ENCODE measurements at regions not wholly inside any gene's neighbourhood (a gene's known extent, or its start where the extent isn't known, plus 50 kb on each side); places are given as distances from the start of the nearest gene placed in this dataset.

- no peak for DNase-seq (ENCODE audit: low read depth)
Observed at GRCh38 chr4:81881855-81882621, 410.3 kb upstream of the RASGEF1B start.

- no peak for DNase-seq (ENCODE audit: low read depth)
Observed at GRCh38 chr4:81876106-81876505, 404.4 kb upstream of the RASGEF1B start.

DNA sequence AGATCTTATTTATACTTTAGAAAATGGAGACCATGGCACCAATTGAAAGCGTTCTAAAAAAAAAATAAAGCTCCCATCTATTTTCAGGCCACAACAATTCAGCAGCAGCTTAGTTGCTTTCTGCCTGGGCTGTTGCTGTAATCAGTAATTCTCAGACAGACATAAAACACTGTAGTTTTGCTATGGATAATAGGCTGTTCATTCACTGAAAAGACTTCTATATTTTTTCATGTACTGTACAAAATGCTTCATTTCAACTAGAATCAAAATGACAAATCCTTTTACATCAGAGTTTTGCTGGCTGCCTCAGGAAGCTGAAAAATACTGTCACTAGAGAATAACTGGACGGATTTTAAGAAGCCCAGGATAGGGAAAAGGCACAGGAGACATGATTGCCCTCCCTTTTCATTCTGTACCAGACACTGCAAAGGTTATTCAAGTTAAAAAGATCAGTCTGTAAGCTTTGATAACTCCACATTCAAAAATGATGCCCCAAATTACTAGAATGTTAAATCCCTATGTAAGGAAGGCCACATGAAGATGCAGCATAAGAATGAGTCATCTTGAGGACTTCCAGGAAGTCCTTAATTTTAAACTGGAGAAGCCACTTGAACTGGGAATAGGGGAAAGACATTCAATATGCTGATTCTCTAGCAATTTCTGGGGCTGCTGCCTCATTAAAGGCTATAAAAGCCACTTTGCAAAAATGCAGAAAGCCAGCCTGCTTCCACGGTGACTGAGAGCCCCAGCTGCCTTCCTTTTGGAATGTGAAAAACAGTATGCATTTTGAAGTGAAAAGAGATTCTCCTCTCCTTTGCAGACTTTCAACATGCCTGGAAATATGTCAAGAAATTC lies 403.2 kb upstream of the RASGEF1B start:
- no peak for DNase-seq (ENCODE audit: low read depth)

- DNase-seq (ENCODE audit: low read depth), result no peak
Observed at GRCh38 chr4:81870275-81870674, 398.6 kb upstream of the RASGEF1B start.

DNA sequence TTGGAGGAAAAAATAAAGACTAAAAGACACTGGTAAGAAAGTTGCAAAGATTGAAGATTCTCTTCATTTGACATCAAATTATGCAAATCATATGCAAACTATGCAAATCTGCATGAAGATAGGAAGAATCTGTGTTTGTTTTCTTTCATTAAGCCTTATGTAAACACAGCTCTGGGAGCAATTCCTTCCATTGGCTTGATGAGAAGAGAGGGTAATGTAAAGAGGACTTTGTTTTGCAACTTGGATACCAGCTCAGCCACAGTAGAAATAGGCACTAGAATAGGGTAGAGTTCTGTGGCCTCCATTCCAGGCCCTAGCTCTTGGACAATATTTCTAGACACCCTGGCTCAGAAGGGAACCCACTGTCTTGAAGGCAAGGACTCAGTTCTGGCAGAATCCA lies 388.4 kb upstream of the RASGEF1B start:
- DNase-seq (ENCODE audit: low read depth), result no peak

DNA sequence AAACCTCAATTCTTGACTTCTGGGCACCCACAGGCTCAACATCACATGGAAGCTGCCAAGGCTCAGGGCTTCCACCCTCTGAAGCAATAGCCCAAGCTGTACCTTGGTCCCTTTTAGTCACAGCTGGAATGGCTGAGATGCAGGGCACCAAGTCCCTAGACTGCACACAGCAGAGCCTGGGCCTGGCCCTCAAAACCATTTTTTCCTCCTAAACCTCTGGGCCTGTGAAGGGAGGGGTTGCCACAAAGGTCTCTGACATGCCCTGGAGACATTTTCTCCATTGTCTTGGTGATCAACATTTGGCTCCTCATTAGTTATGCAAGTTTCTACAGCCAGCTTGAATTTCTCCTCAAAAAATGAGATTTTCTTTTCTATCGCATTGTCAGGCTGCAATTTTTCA lies 382.7 kb upstream of the RASGEF1B start:
- no peak for DNase-seq (ENCODE audit: low read depth)

DNA sequence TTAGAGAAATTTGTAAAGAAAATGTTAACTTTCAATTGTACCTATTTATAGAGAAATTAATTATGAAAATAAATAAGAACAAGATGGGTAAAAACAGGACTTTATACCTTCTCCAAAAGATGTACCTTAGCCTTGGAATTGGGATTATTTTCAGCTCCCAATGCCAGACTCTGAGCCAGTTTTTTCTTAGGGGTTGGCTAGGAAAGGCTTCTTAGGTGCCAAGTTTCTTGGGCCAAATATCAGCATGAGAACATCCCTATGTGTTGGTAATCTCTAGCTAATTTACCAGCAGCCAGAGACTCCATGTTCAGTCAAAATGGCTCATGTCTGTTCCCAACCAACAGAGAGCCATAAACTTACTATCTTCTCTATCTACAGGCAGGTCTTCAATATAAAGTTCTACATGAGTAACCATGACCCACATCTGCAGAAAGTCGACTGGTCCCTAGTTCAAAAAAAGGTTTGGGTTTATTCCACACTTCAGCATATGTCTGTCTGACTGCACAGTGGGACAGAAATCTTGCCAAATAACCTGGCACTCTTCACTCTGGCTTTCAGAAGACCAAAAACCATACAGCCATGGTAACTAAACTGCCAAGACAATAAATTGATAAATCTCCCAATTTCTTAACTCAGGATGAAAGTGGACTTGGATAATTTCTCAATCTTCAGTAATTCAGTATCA lies 380.5 kb upstream of the RASGEF1B start:
- no peak for DNase-seq (ENCODE audit: low read depth)

GRCh38 chr4:81850701-81851100 lies 379.0 kb upstream of the RASGEF1B start:
- DNase-seq (ENCODE audit: low read depth), result no peak

- no peak for DNase-seq (ENCODE audit: low read depth)
Observed at GRCh38 chr4:81845761-81846160, 374.1 kb upstream of the RASGEF1B start.

GRCh38 chr4:81845273-81845672 lies 373.6 kb upstream of the RASGEF1B start:
- DNase-seq (ENCODE audit: low read depth), result no peak

DNA sequence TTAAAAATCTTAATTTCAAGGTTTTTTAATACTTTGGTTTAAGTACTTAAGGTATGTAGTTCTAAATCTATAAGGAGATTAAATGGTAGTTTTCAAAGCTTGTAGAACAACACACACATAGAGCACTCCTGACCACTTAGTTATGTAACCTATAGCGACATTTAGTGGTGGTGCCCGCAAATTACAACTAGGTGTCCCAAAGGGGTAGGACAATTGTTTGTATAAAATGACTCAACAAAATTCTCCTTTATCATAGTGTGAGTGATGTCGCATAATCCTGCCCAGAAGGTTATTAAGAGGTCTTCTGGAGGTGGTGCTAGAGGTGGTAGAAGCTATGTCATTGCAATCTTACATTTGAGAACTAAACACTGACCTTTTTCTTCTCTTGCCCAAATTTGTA lies 373.0 kb upstream of the RASGEF1B start:
- DNase-seq (ENCODE audit: low read depth), result peak; percentile 70

DNA sequence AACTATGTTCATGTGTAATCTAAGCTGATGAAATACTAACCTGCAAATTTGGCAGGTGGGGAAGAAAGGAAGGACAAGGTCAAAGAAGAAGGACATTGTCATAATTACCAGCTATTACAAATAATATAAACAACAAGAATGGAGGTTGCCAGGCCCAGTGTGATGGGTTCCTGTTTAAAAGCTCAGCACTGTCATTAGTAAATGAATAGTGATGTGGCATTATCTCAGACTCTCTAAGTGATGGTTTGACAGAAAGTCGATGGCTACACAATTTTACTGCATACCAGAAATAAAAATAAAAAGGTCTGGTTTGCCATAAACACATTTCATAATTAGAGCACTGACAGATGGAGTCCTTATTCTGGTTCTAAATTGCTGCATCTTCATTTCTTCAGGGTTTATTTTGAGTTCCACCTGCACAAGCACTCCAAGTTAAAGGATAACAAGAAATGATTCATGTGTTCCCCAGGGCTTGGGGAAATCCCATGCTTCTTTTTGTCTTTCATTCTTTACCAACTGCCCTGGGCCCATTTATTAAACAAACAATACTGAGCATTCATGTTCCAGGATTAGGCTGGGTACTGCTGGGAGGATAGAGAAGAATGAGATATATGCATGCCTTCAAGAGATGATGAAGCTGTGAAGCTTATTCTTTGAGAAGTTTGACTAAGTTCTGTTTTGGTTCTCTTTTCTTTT lies 367.8 kb upstream of the RASGEF1B start:
- DNase-seq (ENCODE audit: low read depth), result no peak

DNA sequence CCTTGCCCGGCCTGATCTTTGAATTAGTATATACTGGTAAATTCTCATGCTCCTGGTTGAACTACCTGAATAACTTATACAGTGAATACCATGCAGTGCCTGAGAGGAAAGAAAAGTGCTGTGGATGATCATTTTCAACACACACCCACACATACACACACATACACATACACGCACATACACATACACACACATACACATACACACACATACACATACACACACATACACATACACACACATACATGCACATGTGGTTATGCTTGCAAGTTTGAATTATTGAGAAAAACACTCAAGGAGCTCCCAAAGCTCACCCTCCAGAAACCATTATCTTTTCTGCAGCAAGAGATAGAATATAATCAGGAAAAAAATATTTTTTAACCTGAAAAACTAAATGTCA lies 366.9 kb upstream of the RASGEF1B start:
- DNase-seq (ENCODE audit: low read depth), result no peak

DNA sequence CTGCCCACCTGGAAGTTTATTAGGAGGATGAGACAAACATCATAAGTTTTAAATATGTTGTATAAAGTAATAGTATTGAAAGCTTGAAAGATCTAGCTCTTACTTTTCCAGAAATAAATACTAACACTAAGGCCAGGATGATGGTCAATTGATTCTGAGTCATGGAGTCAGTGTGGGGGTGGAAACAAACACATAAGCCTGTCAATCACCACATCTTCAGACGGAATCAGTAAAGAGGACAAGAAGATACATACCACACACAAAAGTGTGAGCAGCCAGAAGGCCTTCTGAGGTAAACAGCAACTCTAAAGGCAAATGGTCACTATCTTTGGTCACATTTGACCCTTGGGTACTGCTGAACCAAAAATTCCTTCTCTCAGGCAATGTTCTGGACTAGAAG lies 365.0 kb upstream of the RASGEF1B start:
- no peak for DNase-seq (ENCODE audit: low read depth)

- no peak for DNase-seq (ENCODE audit: low read depth)
Observed at GRCh38 chr4:81833576-81833975, 361.9 kb upstream of the RASGEF1B start.

GRCh38 chr4:81828991-81829390 lies 357.3 kb upstream of the RASGEF1B start:
- no peak for DNase-seq (ENCODE audit: low read depth)

DNA sequence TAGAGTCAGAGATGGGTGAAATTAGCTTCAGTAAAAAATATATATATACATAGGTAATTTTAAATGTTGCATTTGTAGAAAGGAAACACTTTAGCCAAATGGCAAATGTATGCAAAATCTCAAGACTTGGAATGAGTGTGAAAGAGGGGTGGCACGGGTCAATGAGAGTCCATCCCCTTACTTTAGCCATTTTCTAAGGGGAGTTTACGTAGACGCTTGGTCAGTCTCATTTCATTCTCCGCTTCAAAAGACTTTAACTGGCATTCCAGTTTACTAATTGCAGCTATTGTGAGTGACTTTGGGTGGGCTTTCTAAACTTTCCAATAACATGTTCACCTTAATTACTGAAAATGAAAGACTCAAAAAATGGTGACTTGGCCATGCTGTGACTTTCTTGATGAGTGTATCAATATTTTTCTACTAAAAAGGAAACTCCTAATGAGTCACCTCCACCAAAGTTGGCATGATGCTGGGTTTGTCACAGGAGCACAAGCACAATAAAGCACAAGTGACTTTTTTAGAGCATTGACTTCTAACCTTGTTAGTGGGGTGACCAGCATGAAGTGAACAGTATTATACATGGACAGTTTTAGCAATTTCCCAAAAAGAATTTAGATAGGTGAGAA lies 356.0 kb upstream of the RASGEF1B start:
- DNase-seq (ENCODE audit: low read depth), result no peak

GRCh38 chr4:81826817-81827424 lies 355.2 kb upstream of the RASGEF1B start:
- no peak for DNase-seq (ENCODE audit: low read depth)

DNA sequence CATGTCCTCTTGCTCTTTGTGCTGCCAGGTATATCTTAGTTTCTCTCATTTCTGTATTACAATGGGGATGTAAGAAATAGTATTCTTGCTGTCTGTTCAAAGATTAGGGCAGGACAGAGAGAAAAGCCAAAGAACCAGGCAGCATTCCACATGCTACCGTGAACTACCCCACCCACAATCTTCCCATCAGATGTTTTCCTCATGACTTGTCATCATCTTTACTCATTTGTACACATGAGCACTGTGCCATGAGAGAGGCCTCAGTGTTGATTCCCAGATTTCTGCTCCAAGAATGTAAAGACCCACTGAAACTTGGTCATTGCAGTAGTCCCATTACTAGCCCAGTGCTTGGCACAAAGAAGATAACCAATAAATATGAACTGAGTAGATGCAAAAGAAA lies 354.6 kb upstream of the RASGEF1B start:
- no peak for DNase-seq (ENCODE audit: low read depth)

GRCh38 chr4:81818385-81818920 lies 346.7 kb upstream of the RASGEF1B start:
- no peak for DNase-seq (ENCODE audit: low read depth)

Data from stimulated activated CD4-positive, alpha-beta T cell treated with anti-CD3 and anti-CD28 coated beads, Interleukin-2, amount 100 ng/mL, for 4 hours (primary cell).